ENCODE measurements at regions not wholly inside any gene's neighbourhood (a gene's known extent, or its start where the extent isn't known, plus 50 kb on each side); places are given as distances from the start of the nearest gene placed in this dataset.
"Not testable (repeated sequence)": the region's sequence is repeated elsewhere in the genome, so short reads cannot be mapped to it uniquely, and the experiment has no call there.

DNA sequence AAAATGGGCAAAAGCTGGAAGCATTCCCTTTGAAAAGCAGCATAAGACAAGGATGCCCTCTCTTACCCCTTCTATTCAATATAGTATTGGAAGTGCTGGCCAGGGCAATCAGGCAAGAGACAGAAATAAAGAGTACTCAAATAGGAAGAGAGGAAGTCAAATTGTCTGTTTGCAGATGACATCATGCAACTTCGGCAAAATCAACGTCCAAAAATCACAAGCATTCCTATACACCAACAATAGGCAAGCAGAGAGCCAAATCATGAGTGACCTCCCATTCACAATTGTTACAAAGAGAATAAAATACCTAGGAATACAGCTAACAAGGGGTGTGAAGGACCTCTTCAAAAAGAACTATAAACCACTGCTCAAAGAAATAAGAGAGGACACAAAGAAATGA, 192.0 kb upstream of the FBN2 start:
- H3K36me3 Mint-ChIP-seq; CTCF ChIA-PET; ATAC-seq (replicated peaks in 1 of 4): not testable (repeated sequence)

DNA sequence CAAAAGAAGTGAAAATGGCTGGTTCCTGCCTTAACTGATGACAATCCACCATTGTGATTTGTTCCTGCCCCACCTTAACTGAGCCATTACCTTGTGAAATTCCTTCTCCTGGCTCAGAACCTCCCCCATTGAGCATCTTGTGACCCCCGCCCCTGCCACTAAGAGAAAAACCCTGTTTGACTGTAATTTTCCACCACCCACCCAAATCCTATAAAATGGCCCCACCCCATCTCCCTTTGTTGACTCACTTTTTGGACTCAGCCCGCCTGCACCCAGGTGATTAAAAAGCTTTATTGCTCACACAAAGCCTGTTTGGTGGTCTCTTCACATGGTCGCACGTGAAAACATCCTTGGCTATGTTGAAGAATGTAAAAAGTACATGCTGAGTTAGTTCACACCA, 197.6 kb upstream of the FBN2 start:
- H3K4me1 Mint-ChIP-seq; H3K4me3 ChIP-seq (ENCODE audit: control insufficient read depth in 1 of 2, extremely low read depth in 1 of 2, low read length in 1 of 2); H3K36me3 Mint-ChIP-seq; H3K9me3 Mint-ChIP-seq; H3K36me3 ChIP-seq (ENCODE audit: control insufficient read depth in 2 of 2, extremely low read depth in 1 of 2, insufficient read depth in 1 of 2, low read length in 1 of 2); CTCF ChIA-PET; H3K27me3 ChIP-seq (replicated peaks in 1 of 2; ENCODE audit: control insufficient read depth in 2 of 2, extremely low read depth in 1 of 2, insufficient read depth in 2 of 2, low read length in 1 of 2); H3K4me1 ChIP-seq (ENCODE audit: control insufficient read depth in 1 of 2, extremely low read depth in 1 of 2, insufficient read depth in 2 of 2, low read length in 2 of 2); H3K4me3 Mint-ChIP-seq; POLR2A ChIA-PET; DNase-seq; H3K27ac ChIP-seq (ENCODE audit: low read length); H3K27me3 Mint-ChIP-seq; H3K9me3 ChIP-seq; H3K27ac Mint-ChIP-seq; ATAC-seq (replicated peaks in 1 of 4): not testable (repeated sequence)
- 50% methylated on average over 1 of the region's 4 CpGs for WGBS (ENCODE audit: insufficient coverage)

More for the DNA sequence above, 192.0 kb upstream of the FBN2 start:
- H3K9me3 Mint-ChIP-seq; DNase-seq; POLR2A ChIA-PET; H3K27me3 Mint-ChIP-seq; H3K27ac Mint-ChIP-seq; H3K4me3 Mint-ChIP-seq; H3K36me3 ChIP-seq (ENCODE audit: control insufficient read depth in 2 of 2, extremely low read depth in 1 of 2, insufficient read depth in 1 of 2, low read length in 1 of 2); H3K4me3 ChIP-seq (ENCODE audit: control insufficient read depth in 1 of 2, extremely low read depth in 1 of 2, low read length in 1 of 2); H3K9me3 ChIP-seq; H3K4me1 ChIP-seq (ENCODE audit: control insufficient read depth in 1 of 2, extremely low read depth in 1 of 2, insufficient read depth in 2 of 2, low read length in 2 of 2); H3K27ac ChIP-seq (ENCODE audit: low read length); H3K4me1 Mint-ChIP-seq; H3K27me3 ChIP-seq (replicated peaks in 1 of 2; ENCODE audit: control insufficient read depth in 2 of 2, extremely low read depth in 1 of 2, insufficient read depth in 2 of 2, low read length in 1 of 2): not testable (repeated sequence)
- WGBS (ENCODE audit: insufficient coverage) = no CpG with 5 or more reads among the region's 2 CpGs

DNA sequence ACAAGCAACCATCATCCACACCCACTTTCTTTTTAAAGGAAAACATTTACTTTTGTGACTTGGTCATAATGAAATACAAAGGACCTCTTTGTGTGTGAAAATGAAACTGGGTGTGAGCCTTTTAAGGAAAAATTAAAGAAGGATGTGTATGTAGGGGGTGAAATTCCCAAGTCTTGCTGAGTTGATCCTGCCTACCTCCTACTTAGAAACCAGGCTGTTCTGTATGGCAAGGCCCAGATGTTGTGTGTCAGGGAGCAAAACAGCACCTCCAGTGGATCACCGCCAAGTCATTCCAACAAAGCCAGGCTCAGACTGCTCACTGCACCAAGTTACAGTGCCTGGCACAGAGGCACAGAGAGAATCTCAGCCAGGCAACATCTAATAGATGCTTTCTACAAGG, 198.5 kb upstream of the FBN2 start:
- Mint-ChIP-seq H3K36me3 (no peaks in the 10 kb centered on the region), H3K4me3 (no peak overlapping the region), H3K9me3 (peaks cover 0 to 8% (median 5%) of the 10 kb centered on the region in 3 donors), H3K4me1 (no peaks in the 10 kb centered on the region), H3K27ac (no peak overlapping the region), H3K27me3 (no peaks in the 10 kb centered on the region)
- ChIA-PET POLR2A (no interaction called here), CTCF (no interaction called here)
- ATAC-seq (replicated peaks in 1 of 4) = no peak
- WGBS (ENCODE audit: insufficient coverage) = no CpG with 5 or more reads among the region's 1 CpG
- Histone ChIP-seq H3K27ac (ENCODE audit: low read length) (no peak overlapping the region), H3K27me3 (replicated peaks in 1 of 2; ENCODE audit: control insufficient read depth in 2 of 2, extremely low read depth in 1 of 2, insufficient read depth in 2 of 2, low read length in 1 of 2) (no peaks in the 10 kb centered on the region), H3K4me1 (ENCODE audit: control insufficient read depth in 1 of 2, extremely low read depth in 1 of 2, insufficient read depth in 2 of 2, low read length in 2 of 2) (no peaks in the 10 kb centered on the region), H3K4me3 (ENCODE audit: control insufficient read depth in 1 of 2, extremely low read depth in 1 of 2, low read length in 1 of 2) (no peak overlapping the region), H3K36me3 (ENCODE audit: control insufficient read depth in 2 of 2, extremely low read depth in 1 of 2, insufficient read depth in 1 of 2, low read length in 1 of 2) (no peaks in the 10 kb centered on the region), H3K9me3 (no peaks in the 10 kb centered on the region)
- DNase-seq = no peak

DNA sequence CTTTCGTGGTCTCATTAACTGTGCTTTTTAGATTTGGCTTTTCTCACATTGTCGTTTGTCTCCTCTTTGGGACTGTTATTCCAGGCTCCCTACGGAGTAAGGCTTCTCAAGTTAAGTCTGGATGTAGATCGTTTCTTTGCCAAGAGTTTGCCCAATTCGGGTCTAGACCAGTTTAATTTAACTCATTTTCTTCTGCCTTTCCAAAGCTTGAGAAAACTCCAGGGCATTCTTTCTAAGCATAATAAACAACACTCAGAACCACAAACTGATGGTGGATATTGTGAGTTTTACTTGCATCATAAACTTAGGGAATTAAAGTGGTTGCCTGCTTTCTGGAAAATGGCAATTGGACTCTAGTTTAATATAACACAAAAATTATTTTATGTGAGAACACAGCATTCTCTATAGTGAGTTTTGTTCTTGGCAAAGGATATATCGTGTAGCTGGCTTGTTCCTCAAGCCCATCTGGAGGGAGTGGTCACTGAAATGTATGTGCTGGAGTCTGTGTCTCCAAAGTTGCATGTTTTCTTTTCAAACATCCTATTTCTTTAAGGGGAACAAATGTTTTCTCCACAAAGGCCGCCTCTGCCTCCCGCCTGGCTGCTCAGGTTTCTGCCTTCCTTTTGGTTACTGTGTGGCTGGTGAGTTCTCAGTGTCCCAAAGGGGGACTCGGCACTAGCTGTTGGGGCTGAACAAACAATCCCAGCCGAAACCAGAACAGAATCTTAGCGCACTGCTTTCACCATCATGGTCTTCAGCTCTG, 211.3 kb upstream of the FBN2 start:
- H3K27me3 Mint-ChIP-seq = no peaks in the 10 kb centered on the region
- ATAC-seq (replicated peaks in 1 of 4) (no peak), DNase-seq (no peak)
- Histone ChIP-seq H3K9me3 (no peaks in the 10 kb centered on the region), H3K4me1 (ENCODE audit: control insufficient read depth in 1 of 2, extremely low read depth in 1 of 2, insufficient read depth in 2 of 2, low read length in 2 of 2) (no peaks in the 10 kb centered on the region), H3K27me3 (replicated peaks in 1 of 2; ENCODE audit: control insufficient read depth in 2 of 2, extremely low read depth in 1 of 2, insufficient read depth in 2 of 2, low read length in 1 of 2) (no peaks in the 10 kb centered on the region), H3K36me3 (ENCODE audit: control insufficient read depth in 2 of 2, extremely low read depth in 1 of 2, insufficient read depth in 1 of 2, low read length in 1 of 2) (no peaks in the 10 kb centered on the region), H3K27ac (ENCODE audit: low read length) (no peak overlapping the region), H3K4me3 (ENCODE audit: control insufficient read depth in 1 of 2, extremely low read depth in 1 of 2, low read length in 1 of 2) (no peak overlapping the region)
- ChIA-PET POLR2A (no interaction called here), CTCF (no interaction called here)
- H3K27ac Mint-ChIP-seq = no peak overlapping the region
- H3K9me3 Mint-ChIP-seq = no peaks in the 10 kb centered on the region
- no peaks in the 10 kb centered on the region for H3K4me1 Mint-ChIP-seq
- no peaks in the 10 kb centered on the region for H3K36me3 Mint-ChIP-seq
- WGBS (ENCODE audit: insufficient coverage) = 62% methylated on average over 7 of the region's 11 CpGs
- H3K4me3 Mint-ChIP-seq = no peak overlapping the region

DNA sequence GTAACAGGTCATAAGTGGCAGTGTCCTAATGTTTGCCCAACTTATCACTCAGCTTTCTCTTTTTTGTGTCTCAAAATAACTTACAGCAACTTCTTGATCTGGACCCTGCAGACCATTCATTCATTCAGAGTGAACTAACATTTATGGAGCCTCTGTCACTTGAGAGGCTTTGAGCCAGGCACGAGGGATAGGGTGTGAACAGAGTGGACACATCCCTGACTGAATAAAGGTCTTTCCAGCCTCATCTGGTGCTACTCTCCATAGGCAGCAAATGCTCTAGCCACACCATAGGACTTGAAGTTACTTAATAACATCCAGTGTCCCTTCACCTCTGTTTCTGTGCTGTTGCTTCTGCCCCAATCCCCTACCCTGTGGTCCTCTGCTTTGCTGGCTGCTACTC, 212.1 kb upstream of the FBN2 start:
- WGBS (ENCODE audit: insufficient coverage) = no CpG with 5 or more reads among the region's 1 CpG
- ATAC-seq (replicated peaks in 1 of 4) = no peak
- H3K27ac ChIP-seq (ENCODE audit: low read length) = no peak overlapping the region

DNA sequence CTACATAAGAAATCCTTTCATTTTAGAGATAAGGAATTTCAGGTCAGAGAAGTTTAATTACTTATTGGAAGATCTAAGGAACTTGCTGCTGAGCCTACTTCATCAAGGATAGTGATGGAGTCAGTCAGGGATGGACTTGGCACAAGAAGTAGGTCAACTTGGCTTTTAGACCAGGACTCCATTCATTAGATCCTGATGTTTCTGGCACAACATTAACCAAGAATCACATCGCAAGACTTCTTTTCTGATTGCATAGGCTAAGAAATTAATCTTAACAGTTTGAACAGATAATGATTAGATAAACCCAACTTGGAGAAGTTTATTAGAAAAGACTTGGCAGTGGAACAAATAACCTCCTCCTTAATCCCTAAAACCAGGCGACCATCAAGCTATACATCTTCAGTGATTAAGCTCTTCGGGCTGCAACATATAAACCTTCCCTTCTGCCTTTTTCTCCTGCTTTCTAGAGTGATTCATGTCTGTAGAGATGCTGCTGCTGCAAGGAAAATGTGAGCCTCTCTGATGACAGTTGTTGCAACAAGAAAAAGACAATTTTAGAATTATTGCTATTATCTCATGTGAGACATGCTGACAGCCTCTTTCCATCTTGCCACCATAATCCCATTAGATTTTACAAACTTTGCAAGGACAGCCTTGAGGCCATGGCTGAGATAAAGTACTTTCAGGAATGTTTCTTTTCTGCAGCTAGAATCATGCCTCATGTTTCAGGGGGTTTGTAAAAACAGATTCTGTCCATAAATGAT, 207.9 kb upstream of the SLC27A6 start:
- POLR2A ChIA-PET = no interaction called here
- Histone ChIP-seq H3K27ac (ENCODE audit: low read length) (no peak overlapping the region), H3K9me3 (no peaks in the 10 kb centered on the region), H3K27me3 (replicated peaks in 1 of 2; ENCODE audit: control insufficient read depth in 2 of 2, extremely low read depth in 1 of 2, insufficient read depth in 2 of 2, low read length in 1 of 2) (no peaks in the 10 kb centered on the region), H3K36me3 (ENCODE audit: control insufficient read depth in 2 of 2, extremely low read depth in 1 of 2, insufficient read depth in 1 of 2, low read length in 1 of 2) (no peaks in the 10 kb centered on the region), H3K4me1 (ENCODE audit: control insufficient read depth in 1 of 2, extremely low read depth in 1 of 2, insufficient read depth in 2 of 2, low read length in 2 of 2) (no peaks in the 10 kb centered on the region), H3K4me3 (ENCODE audit: control insufficient read depth in 1 of 2, extremely low read depth in 1 of 2, low read length in 1 of 2) (no peak overlapping the region)
- H3K27me3 Mint-ChIP-seq = no peaks in the 10 kb centered on the region
- no CpG with 5 or more reads among the region's 3 CpGs for WGBS (ENCODE audit: insufficient coverage)
- ATAC-seq (replicated peaks in 1 of 4) (no peak), DNase-seq (no peak)
- H3K27ac Mint-ChIP-seq = no peak overlapping the region
- H3K4me1 Mint-ChIP-seq = no peaks in the 10 kb centered on the region
- H3K4me3 Mint-ChIP-seq = no peak overlapping the region
- H3K9me3 Mint-ChIP-seq = peaks cover 2 to 5% (median 3%) of the 10 kb centered on the region in 3 donors
- CTCF ChIA-PET = no interaction called here
- no peaks in the 10 kb centered on the region for H3K36me3 Mint-ChIP-seq

More for the DNA sequence above, 212.1 kb upstream of the FBN2 start:
- CTCF ChIA-PET = no interaction called here
- H3K36me3 ChIP-seq (ENCODE audit: control insufficient read depth in 2 of 2, extremely low read depth in 1 of 2, insufficient read depth in 1 of 2, low read length in 1 of 2) = no peaks in the 10 kb centered on the region
- POLR2A ChIA-PET = no interaction called here
- Mint-ChIP-seq H3K9me3 (no peaks in the 10 kb centered on the region), H3K36me3 (no peaks in the 10 kb centered on the region), H3K4me3 (no peak overlapping the region), H3K27me3 (no peaks in the 10 kb centered on the region), H3K4me1 (no peaks in the 10 kb centered on the region), H3K27ac (no peak overlapping the region)
- H3K4me3 ChIP-seq (ENCODE audit: control insufficient read depth in 1 of 2, extremely low read depth in 1 of 2, low read length in 1 of 2) = no peak overlapping the region
- DNase-seq = no peak
- no peaks in the 10 kb centered on the region for H3K9me3 ChIP-seq
- H3K4me1 ChIP-seq (ENCODE audit: control insufficient read depth in 1 of 2, extremely low read depth in 1 of 2, insufficient read depth in 2 of 2, low read length in 2 of 2) = no peaks in the 10 kb centered on the region
- no peaks in the 10 kb centered on the region for H3K27me3 ChIP-seq (replicated peaks in 1 of 2; ENCODE audit: control insufficient read depth in 2 of 2, extremely low read depth in 1 of 2, insufficient read depth in 2 of 2, low read length in 1 of 2)
